ENCODE measurements at regions not wholly inside any gene's neighbourhood (a gene's known extent, or its start where the extent isn't known, plus 50 kb on each side); places are given as distances from the start of the nearest gene placed in this dataset.

DNA sequence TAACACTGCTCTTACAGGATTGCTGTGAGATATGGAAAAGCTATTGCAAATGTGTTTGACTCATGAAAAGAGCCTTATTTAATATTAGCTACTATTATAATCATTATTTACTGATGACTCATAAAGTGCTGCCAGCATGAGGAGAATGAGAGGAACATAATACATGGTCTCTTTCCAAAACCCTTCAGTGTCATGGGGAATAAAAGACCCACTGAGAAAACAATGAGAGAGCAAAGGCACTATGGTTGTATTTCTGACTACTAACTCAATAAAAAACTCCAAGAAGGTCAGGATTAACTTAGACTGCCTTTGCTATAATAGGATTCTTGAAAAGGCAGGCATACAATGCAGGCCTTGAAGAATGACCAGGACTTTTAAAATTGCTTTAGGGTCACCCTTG, 633.5 kb downstream of the DTWD2 start:
- Histone ChIP-seq H3K27ac (no peak overlapping the region), H3K27me3 (replicated peaks; ENCODE audit: insufficient read depth) (no peaks in the 10 kb centered on the region), H3K9me3 (no peaks in the 10 kb centered on the region), H3K4me3 (no peak overlapping the region), H3K36me3 (no peaks in the 10 kb centered on the region), H3K4me1 (replicated peaks) (no peaks in the 10 kb centered on the region)
- intact Hi-C loops (cut with DNase I), result no loop called here
- DNase-seq (ENCODE audit: low spot score), result no peak
- TF ChIP-seq CTCF (IDR thresholded peaks at IDR 0.05), result no peak
- TF ChIP-seq POLR2A (IDR thresholded peaks at IDR 0.05), result no peak
- TF ChIP-seq POLR2AphosphoS5 (IDR thresholded peaks at IDR 0.05), result no peak

DNA sequence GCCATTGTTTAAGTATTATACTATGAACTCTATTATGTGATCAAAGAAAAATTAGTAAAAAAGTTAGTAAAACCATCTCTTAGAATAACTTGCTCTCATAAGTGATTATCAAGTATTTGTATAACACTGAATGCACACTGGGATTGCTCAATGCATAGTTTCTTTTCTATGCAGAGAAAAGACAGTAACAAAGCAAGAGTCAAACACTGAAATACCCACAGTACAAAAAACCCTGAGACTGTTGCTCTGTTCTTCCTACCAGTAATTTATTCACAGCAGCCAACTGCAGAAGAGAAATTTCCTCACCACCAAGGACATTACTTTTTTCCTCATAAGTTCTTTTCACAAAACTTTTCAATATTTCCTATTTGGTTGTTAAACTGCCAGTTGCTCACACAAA, 634.4 kb downstream of the DTWD2 start:
- DNase-seq (ENCODE audit: low spot score), result no peak
- Histone ChIP-seq H3K36me3 (no peaks in the 10 kb centered on the region), H3K27ac (no peak overlapping the region), H3K9me3 (no peaks in the 10 kb centered on the region), H3K4me3 (no peak overlapping the region), H3K4me1 (replicated peaks) (no peaks in the 10 kb centered on the region), H3K27me3 (replicated peaks; ENCODE audit: insufficient read depth) (no peaks in the 10 kb centered on the region)
- intact Hi-C loops (cut with DNase I), result no loop called here
- no peak for TF ChIP-seq POLR2AphosphoS5 (IDR thresholded peaks at IDR 0.05)
- TF ChIP-seq CTCF (IDR thresholded peaks at IDR 0.05), result no peak
- TF ChIP-seq POLR2A (IDR thresholded peaks at IDR 0.05), result no peak

GRCh38 chr5:118336468-118336867, 651.9 kb downstream of the DTWD2 start:
- intact Hi-C loops (cut with DNase I), result no loop called here
- TF ChIP-seq POLR2A (IDR thresholded peaks at IDR 0.05) (no peak), POLR2AphosphoS5 (IDR thresholded peaks at IDR 0.05) (no peak), CTCF (IDR thresholded peaks at IDR 0.05) (no peak)
- Histone ChIP-seq H3K27me3 (replicated peaks; ENCODE audit: insufficient read depth) (no peaks in the 10 kb centered on the region), H3K4me1 (replicated peaks) (no peaks in the 10 kb centered on the region), H3K27ac (no peak overlapping the region), H3K4me3 (no peak overlapping the region), H3K9me3 (no peaks in the 10 kb centered on the region), H3K36me3 (no peaks in the 10 kb centered on the region)
- no peak for DNase-seq (ENCODE audit: low spot score)

DNA sequence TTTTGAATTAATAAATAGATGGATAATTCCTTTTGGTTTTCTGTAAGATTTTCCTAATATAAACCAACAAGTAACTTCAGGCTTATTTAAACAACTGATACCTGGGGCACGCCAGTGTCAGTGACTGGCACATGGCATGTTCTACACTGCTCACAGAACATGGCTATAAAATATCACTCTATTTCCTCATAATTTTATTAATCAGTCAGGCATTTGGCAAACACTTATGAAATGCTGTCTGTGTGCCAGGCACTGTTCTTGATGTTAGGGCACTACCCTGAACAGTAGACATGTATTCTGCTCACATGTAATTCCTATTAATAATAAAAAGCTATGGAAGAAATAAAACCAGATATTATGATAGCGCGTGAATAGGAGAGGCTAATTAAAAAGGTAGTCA, 661.0 kb downstream of the DTWD2 start:
- intact Hi-C loops (cut with DNase I), result no loop called here
- WGBS, result 75% methylated on average over 3 of the region's 3 CpGs
- TF ChIP-seq POLR2A (IDR thresholded peaks at IDR 0.05) (no peak), POLR2AphosphoS5 (IDR thresholded peaks at IDR 0.05) (no peak), CTCF (IDR thresholded peaks at IDR 0.05) (no peak)
- Histone ChIP-seq H3K27me3 (replicated peaks; ENCODE audit: insufficient read depth) (no peaks in the 10 kb centered on the region), H3K36me3 (no peaks in the 10 kb centered on the region), H3K9me3 (no peaks in the 10 kb centered on the region), H3K4me3 (no peak overlapping the region), H3K4me1 (replicated peaks) (no peaks in the 10 kb centered on the region), H3K27ac (no peak overlapping the region)
- DNase-seq (ENCODE audit: low spot score), result no peak

- no peaks in the 10 kb centered on the region for H3K36me3 ChIP-seq
- H3K9me3 ChIP-seq, result no peaks in the 10 kb centered on the region
- no peak for TF ChIP-seq POLR2A (IDR thresholded peaks at IDR 0.05)
- TF ChIP-seq POLR2AphosphoS5 (IDR thresholded peaks at IDR 0.05), result no peak
- TF ChIP-seq CTCF (IDR thresholded peaks at IDR 0.05), result no peak
- 62% methylated on average over 5 of the region's 5 CpGs for WGBS
- H3K4me3 ChIP-seq, result no peak overlapping the region
- DNase-seq (ENCODE audit: low spot score), result no peak
- no peak overlapping the region for H3K27ac ChIP-seq
- no peaks in the 10 kb centered on the region for H3K27me3 ChIP-seq (replicated peaks; ENCODE audit: insufficient read depth)
- H3K4me1 ChIP-seq (replicated peaks), result no peaks in the 10 kb centered on the region
- intact Hi-C loops (cut with DNase I), result no loop called here
Measured at GRCh38 chr5:118326481-118327045, 661.8 kb downstream of the DTWD2 start.
